CD8-positive, alpha-beta memory T cell (primary cell): ENCODE measurements at regions not wholly inside any gene's neighbourhood (a gene's known extent, or its start where the extent isn't known, plus 50 kb on each side); places are given as distances from the start of the nearest gene placed in this dataset.

ENCODE experiments used
- CTCF ChIA-PET: fragments of 350-600 bp; sonication (Branson Sonifier 250); formaldehyde crosslinking; loops from one replicate; lab custom pipeline; 2021; ENCODE audit warnings: antibody characterized with exemption; lab: Charles Lee
- POLR2A ChIA-PET: fragments of 350-600 bp; sonication (Branson Sonifier 250); formaldehyde crosslinking; loops from one replicate; lab custom pipeline; 2021; ENCODE audit warnings: antibody characterized with exemption; lab: Charles Lee
- DNase-seq, 5 donors: peaks; one replicate each; pipeline versions ENCODE4 v3.0.0 to v3.0.0-alpha.2; 2020 to 2022; ENCODE audit warnings: mixed read lengths in 1 of 5
- H3K27ac ChIP-seq: one replicate; pipeline ENCODE4 v1.7.0; 2013; ENCODE audit warnings: low read depth, mild to moderate bottlenecking, low read length, moderate library complexity
- H3K27me3 ChIP-seq: 2 replicates; pipeline ENCODE4 v1.7.0; 2013; ENCODE audit warnings: low read length, mild to moderate bottlenecking; ENCODE audit not compliant: insufficient read depth, poor library complexity, severe bottlenecking
- H3K36me3 ChIP-seq: 2 replicates; pipeline ENCODE4 v1.7.0; 2013; ENCODE audit warnings: mild to moderate bottlenecking, low read length, moderate library complexity; ENCODE audit not compliant: insufficient read depth
- H3K4me1 ChIP-seq: 2 replicates; pipeline ENCODE4 v1.7.0; 2013; ENCODE audit warnings: mild to moderate bottlenecking, low read length, moderate library complexity; ENCODE audit not compliant: insufficient read depth
- H3K4me3 ChIP-seq: 2 replicates; pipeline ENCODE4 v1.7.0; 2013; ENCODE audit warnings: mild to moderate bottlenecking, low read length
- H3K9me3 ChIP-seq: 2 replicates; pipeline ENCODE4 v1.7.0; 2013; ENCODE audit warnings: mild to moderate bottlenecking, low read length
- H3K27ac Mint-ChIP-seq, 8 donors: one replicate each; pipeline ENCODE4 v1.8.0; 2020 to 2021; ENCODE audit warnings: mixed read lengths in 8 of 8, mild to moderate bottlenecking in 6 of 8, inconsistent platforms in 3 of 8, moderate library complexity in 3 of 8
- H3K27me3 Mint-ChIP-seq, 2 donors: one replicate each; pipeline ENCODE4 v1.8.0; 2020 to 2021; ENCODE audit warnings: mixed read lengths in 2 of 2, mild to moderate bottlenecking in 1 of 2, moderate library complexity in 1 of 2
- H3K36me3 Mint-ChIP-seq, 3 donors: one replicate each; pipeline ENCODE4 v1.8.0; 2020 to 2021; ENCODE audit warnings: mixed read lengths in 3 of 3, inconsistent platforms in 1 of 3, mild to moderate bottlenecking in 1 of 3
- H3K4me1 Mint-ChIP-seq, 3 donors: one replicate each; pipeline ENCODE4 v1.8.0; 2020 to 2021; ENCODE audit warnings: mixed read lengths in 3 of 3, inconsistent platforms in 1 of 3, mild to moderate bottlenecking in 1 of 3
- H3K4me3 Mint-ChIP-seq, 7 donors: one replicate each; pipeline ENCODE4 v1.8.0; 2020 to 2021; ENCODE audit warnings: mixed read lengths in 7 of 7, mild to moderate bottlenecking in 6 of 7, moderate library complexity in 4 of 7, inconsistent platforms in 2 of 7
- H3K9me3 Mint-ChIP-seq, 5 donors: one replicate each; pipeline ENCODE4 v1.8.0; 2020 to 2022; ENCODE audit warnings: mixed read lengths in 5 of 5, mild to moderate bottlenecking in 3 of 5, moderate library complexity in 2 of 5, inconsistent platforms in 1 of 5

DNA sequence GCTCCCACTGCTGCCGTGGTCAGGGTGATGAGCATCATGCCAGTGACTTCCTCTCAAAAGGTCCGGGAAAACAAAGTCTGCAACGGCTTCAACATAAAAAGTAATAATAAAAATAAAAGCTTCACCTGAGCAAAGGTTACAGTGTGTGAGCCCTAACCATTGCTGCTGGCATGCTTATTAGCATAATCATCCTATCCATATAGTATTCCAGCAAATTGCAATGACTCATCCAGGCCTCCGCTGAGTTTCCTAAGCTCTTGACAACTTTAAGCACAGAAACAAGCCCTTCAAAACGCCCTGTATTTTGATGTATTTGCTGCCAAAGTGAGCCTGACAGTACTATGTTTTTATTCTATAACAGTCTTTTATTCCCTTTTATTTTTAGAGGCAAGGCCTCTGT lies 100.5 kb downstream of the AASDH start:
- H3K9me3 Mint-ChIP-seq, result peaks cover 0 to 2% (median 0%) of the 10 kb centered on the region in 5 donors
- H3K27ac ChIP-seq, result no peak overlapping the region
- H3K27me3 Mint-ChIP-seq, result peaks cover 5 to 16% of the 10 kb centered on the region in 2 donors
- no peaks in the 10 kb centered on the region for H3K4me1 ChIP-seq
- ChIA-PET CTCF (no interaction called here), POLR2A (no interaction called here)
- DNase-seq, result no peak
- no peak overlapping the region for H3K4me3 Mint-ChIP-seq
- H3K27ac Mint-ChIP-seq, result no peak overlapping the region
- H3K27me3 ChIP-seq, result no peaks in the 10 kb centered on the region
- peaks cover 5 to 14% (median 10%) of the 10 kb centered on the region in 3 donors for H3K4me1 Mint-ChIP-seq
- no peaks in the 10 kb centered on the region for H3K36me3 Mint-ChIP-seq
- no peaks in the 10 kb centered on the region for H3K36me3 ChIP-seq
- H3K4me3 ChIP-seq, result no peak overlapping the region
- no peaks in the 10 kb centered on the region for H3K9me3 ChIP-seq

- no peak overlapping the region for H3K27ac Mint-ChIP-seq
- H3K36me3 Mint-ChIP-seq, result no peaks in the 10 kb centered on the region
Observed at GRCh38 chr4:56283375-56283774, 103.9 kb downstream of the AASDH start.

DNA sequence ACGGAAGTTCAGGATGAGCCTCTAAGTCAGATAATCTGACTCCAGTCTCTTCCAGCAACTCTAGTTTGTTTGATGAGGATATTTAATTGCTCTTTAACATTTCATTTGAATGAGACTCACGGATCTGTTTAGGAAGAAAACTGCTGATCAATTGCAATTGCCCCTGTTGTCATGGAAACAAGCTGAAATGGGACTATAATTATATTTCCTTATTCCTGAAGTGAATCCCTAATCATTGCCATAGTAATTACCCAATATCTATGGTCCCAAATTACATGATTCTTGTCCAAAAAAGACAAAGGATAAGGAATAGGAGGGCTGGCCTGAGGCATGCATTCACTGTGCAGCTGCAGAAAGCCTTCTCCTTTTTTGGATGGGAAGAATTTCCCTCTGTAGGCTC lies 105.3 kb downstream of the AASDH start:
- CTCF ChIA-PET, result no interaction called here
- Histone ChIP-seq H3K4me1 (no peaks in the 10 kb centered on the region), H3K27me3 (no peaks in the 10 kb centered on the region), H3K27ac (no peak overlapping the region), H3K9me3 (no peaks in the 10 kb centered on the region), H3K4me3 (no peak overlapping the region), H3K36me3 (no peaks in the 10 kb centered on the region)
- peaks cover 5 to 6% of the 10 kb centered on the region in 2 donors for H3K27me3 Mint-ChIP-seq
- no peak overlapping the region for H3K4me3 Mint-ChIP-seq
- no peaks in the 10 kb centered on the region for H3K36me3 Mint-ChIP-seq
- DNase-seq, result no peak
- peaks cover 0 to 3% (median 0%) of the 10 kb centered on the region in 5 donors for H3K9me3 Mint-ChIP-seq
- H3K4me1 Mint-ChIP-seq, result no peaks in the 10 kb centered on the region
- H3K27ac Mint-ChIP-seq, result no peak overlapping the region
- POLR2A ChIA-PET, result no interaction called here

More at GRCh38 chr4:56283375-56283774, 103.9 kb downstream of the AASDH start:
- Mint-ChIP-seq H3K9me3 (peaks cover 0 to 3% (median 0%) of the 10 kb centered on the region in 5 donors), H3K4me1 (no peaks in the 10 kb centered on the region), H3K27me3 (peaks cover 8 to 10% of the 10 kb centered on the region in 2 donors), H3K4me3 (no peak overlapping the region)
- H3K27ac ChIP-seq, result no peak overlapping the region
- no peak overlapping the region for H3K4me3 ChIP-seq
- CTCF ChIA-PET, result interaction anchor here (1.8 kb wide), 1 partner anchor 18 kb away, joined by 4 read pairs; no protein-coding TSS in a partner anchor
- no peaks in the 10 kb centered on the region for H3K9me3 ChIP-seq
- no peaks in the 10 kb centered on the region for H3K4me1 ChIP-seq
- H3K27me3 ChIP-seq, result no peaks in the 10 kb centered on the region
- POLR2A ChIA-PET, result no interaction called here
- DNase-seq, result no peak
- no peaks in the 10 kb centered on the region for H3K36me3 ChIP-seq

- Histone ChIP-seq H3K36me3 (no peaks in the 10 kb centered on the region), H3K4me3 (no peak overlapping the region), H3K9me3 (no peaks in the 10 kb centered on the region), H3K27ac (no peak overlapping the region), H3K4me1 (no peaks in the 10 kb centered on the region), H3K27me3 (no peaks in the 10 kb centered on the region)
- Mint-ChIP-seq H3K4me3 (no peak overlapping the region), H3K4me1 (no peaks in the 10 kb centered on the region), H3K27ac (no peak overlapping the region), H3K27me3 (peaks cover 11 to 29% of the 10 kb centered on the region in 2 donors), H3K36me3 (no peaks in the 10 kb centered on the region), H3K9me3 (peaks cover 0 to 5% (median 0%) of the 10 kb centered on the region in 5 donors)
- POLR2A ChIA-PET, result no interaction called here
- no peak for DNase-seq
- CTCF ChIA-PET, result no interaction called here
Observed at GRCh38 chr4:56276547-56276946, 110.7 kb downstream of the AASDH start.

GRCh38 chr4:56273391-56273790 lies 113.9 kb downstream of the AASDH start:
- no peaks in the 10 kb centered on the region for H3K9me3 ChIP-seq
- no peak for DNase-seq
- peaks cover 19 to 43% of the 10 kb centered on the region in 2 donors for H3K27me3 Mint-ChIP-seq
- H3K36me3 Mint-ChIP-seq, result no peaks in the 10 kb centered on the region
- POLR2A ChIA-PET, result no interaction called here
- no peaks in the 10 kb centered on the region for H3K36me3 ChIP-seq
- CTCF ChIA-PET, result no interaction called here
- peaks cover 0 to 2% (median 0%) of the 10 kb centered on the region in 5 donors for H3K9me3 Mint-ChIP-seq
- no peak overlapping the region for H3K27ac Mint-ChIP-seq
- no peaks in the 10 kb centered on the region for H3K27me3 ChIP-seq
- no peaks in the 10 kb centered on the region for H3K4me1 ChIP-seq
- no peaks in the 10 kb centered on the region for H3K4me1 Mint-ChIP-seq
- H3K27ac ChIP-seq, result no peak overlapping the region
- H3K4me3 Mint-ChIP-seq, result no peak overlapping the region
- H3K4me3 ChIP-seq, result no peak overlapping the region

- Histone ChIP-seq H3K27me3 (no peaks in the 10 kb centered on the region), H3K36me3 (no peaks in the 10 kb centered on the region), H3K27ac (no peak overlapping the region), H3K4me3 (no peak overlapping the region), H3K9me3 (no peaks in the 10 kb centered on the region), H3K4me1 (no peaks in the 10 kb centered on the region)
- Mint-ChIP-seq H3K27me3 (peaks cover 19 to 43% of the 10 kb centered on the region in 2 donors), H3K9me3 (peaks cover 0 to 2% (median 0%) of the 10 kb centered on the region in 5 donors), H3K4me3 (no peak overlapping the region), H3K4me1 (no peaks in the 10 kb centered on the region), H3K36me3 (no peaks in the 10 kb centered on the region), H3K27ac (no peak overlapping the region)
- CTCF ChIA-PET, result no interaction called here
- DNase-seq, result no peak
- POLR2A ChIA-PET, result no interaction called here
Observed at GRCh38 chr4:56272927-56273326, 114.4 kb downstream of the AASDH start.

GRCh38 chr4:56272003-56272402 lies 115.3 kb downstream of the AASDH start:
- Mint-ChIP-seq H3K4me3 (no peak overlapping the region), H3K27me3 (peaks cover 21 to 48% of the 10 kb centered on the region in 2 donors), H3K4me1 (no peaks in the 10 kb centered on the region), H3K27ac (no peak overlapping the region), H3K36me3 (no peaks in the 10 kb centered on the region), H3K9me3 (peaks cover 0 to 2% (median 0%) of the 10 kb centered on the region in 5 donors)
- Histone ChIP-seq H3K36me3 (no peaks in the 10 kb centered on the region), H3K4me3 (no peak overlapping the region), H3K27ac (no peak overlapping the region), H3K4me1 (no peaks in the 10 kb centered on the region), H3K9me3 (no peaks in the 10 kb centered on the region), H3K27me3 (no peaks in the 10 kb centered on the region)
- CTCF ChIA-PET, result no interaction called here
- DNase-seq, result no peak
- POLR2A ChIA-PET, result no interaction called here

GRCh38 chr4:56271131-56271530 lies 116.2 kb downstream of the AASDH start:
- H3K27me3 ChIP-seq, result no peaks in the 10 kb centered on the region
- Mint-ChIP-seq H3K27me3 (peaks cover 18 to 48% of the 10 kb centered on the region in 2 donors), H3K9me3 (no peaks in the 10 kb centered on the region), H3K4me1 (no peaks in the 10 kb centered on the region), H3K27ac (no peak overlapping the region), H3K36me3 (no peaks in the 10 kb centered on the region), H3K4me3 (no peak overlapping the region)
- H3K36me3 ChIP-seq, result no peaks in the 10 kb centered on the region
- no peak overlapping the region for H3K27ac ChIP-seq
- ChIA-PET CTCF (no interaction called here), POLR2A (no interaction called here)
- no peak for DNase-seq
- H3K4me3 ChIP-seq, result no peak overlapping the region
- H3K4me1 ChIP-seq, result no peaks in the 10 kb centered on the region
- H3K9me3 ChIP-seq, result no peaks in the 10 kb centered on the region
